HEK293T (cell line): ENCODE measurements at regions not wholly inside any gene's neighbourhood (a gene's known extent, or its start where the extent isn't known, plus 50 kb on each side); places are given as distances from the start of the nearest gene placed in this dataset.

Experiments
- ARNT ChIP-seq: fragments of 450-650 bp; IDR thresholded peaks from 2 replicates; pipeline ENCODE4 v1.6.1; 2017; ENCODE audit warnings: mild to moderate bottlenecking
- ELF4 ChIP-seq: fragments of 450-650 bp; IDR thresholded peaks from 2 replicates; pipeline ENCODE4 v1.6.1; 2017; ENCODE audit warnings: antibody characterized with exemption
- FOXK2 ChIP-seq: fragments of 450-650 bp; IDR thresholded peaks from 2 replicates; pipeline ENCODE4 v1.6.1; 2016; ENCODE audit warnings: mild to moderate bottlenecking
- FOXM1 ChIP-seq: fragments of 450-650 bp; IDR thresholded peaks from 2 replicates; pipeline ENCODE4 v1.6.1; 2017; ENCODE audit warnings: mild to moderate bottlenecking, borderline replicate concordance
- HDGF ChIP-seq: fragments of 450-650 bp; IDR thresholded peaks from 2 replicates; pipeline ENCODE4 v1.6.1; 2017; ENCODE audit warnings: antibody characterized with exemption, borderline replicate concordance
- NFRKB ChIP-seq: fragments of 450-650 bp; IDR thresholded peaks from 2 replicates; pipeline ENCODE4 v1.6.1; 2016; ENCODE audit warnings: mild to moderate bottlenecking, moderate library complexity
- PKNOX1 ChIP-seq: fragments of 450-650 bp; IDR thresholded peaks from 2 replicates; pipeline ENCODE4 v1.6.1; 2016
- SP1 ChIP-seq: fragments of 450-650 bp; IDR thresholded peaks from 2 replicates; pipeline ENCODE4 v1.6.1; 2017
- ZNF384 ChIP-seq: fragments of 450-650 bp; IDR thresholded peaks from 2 replicates; pipeline ENCODE4 v1.6.1; 2016

DNA sequence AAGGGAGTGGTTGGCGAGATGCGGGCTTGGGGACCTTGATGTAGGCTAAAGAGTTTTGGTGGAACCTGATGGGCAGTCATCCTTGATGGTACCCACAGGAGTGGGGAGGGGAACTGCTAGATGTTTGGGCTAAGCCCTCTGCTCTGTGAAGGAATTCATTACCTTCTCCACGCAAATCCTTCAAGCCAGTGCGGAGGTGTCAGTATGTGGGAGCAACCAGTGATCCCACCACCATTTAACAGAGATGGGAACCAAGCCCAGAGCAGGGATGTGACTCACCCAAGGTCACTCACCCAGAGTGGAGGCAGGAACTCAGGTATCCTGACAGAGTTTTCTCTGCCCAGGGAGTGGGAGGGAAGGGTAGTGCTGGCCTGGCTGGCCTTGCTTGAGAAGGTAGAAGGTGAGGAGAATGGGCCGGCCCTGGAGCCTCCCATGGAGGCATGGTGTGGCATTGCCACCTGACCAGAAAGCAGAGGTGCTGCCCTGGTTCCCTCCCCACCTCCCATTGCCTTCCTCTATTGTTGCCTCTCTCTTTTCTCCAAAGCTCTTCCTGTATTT lies 51.2 kb upstream of the STUM start:
- TF ChIP-seq FOXM1 (no peak), SP1 (no peak), ELF4 (no peak), ZNF384 (no peak), ARNT (no peak), HDGF (no peak), FOXK2 (no peak), NFRKB (no peak), PKNOX1 (no peak)
